Peyer's patch (tissue), 4 donors: ENCODE measurements at regions not wholly inside any gene's neighbourhood (a gene's known extent, or its start where the extent isn't known, plus 50 kb on each side); places are given as distances from the start of the nearest gene placed in this dataset.
"Not testable (repeated sequence)": the region's sequence is repeated elsewhere in the genome, so short reads cannot be mapped to it uniquely, and the experiment has no call there.

ENCODE experiments used
- DNase-seq, 3 donors: peaks; one replicate each; pipeline ENCODE4 v3.0.0-alpha.2; 2017 to 2019
- H3K27ac ChIP-seq, 4 donors: fragments of 200-600 bp; sonication (generic); one replicate each; pipeline ENCODE4 v1.5.1; 2016 to 2019
- H3K27me3 ChIP-seq, 2 donors: fragments of 200-600 bp; sonication (generic); one replicate each; pipeline ENCODE4 v1.5.1; 2019
- H3K36me3 ChIP-seq, 3 donors: fragments of 200-600 bp; sonication (generic); one replicate each; pipeline ENCODE4 v1.5.1; 2016 to 2019
- H3K4me1 ChIP-seq, 4 donors: fragments of 200-600 bp; sonication (generic); one replicate each; pipeline ENCODE4 v1.5.1; 2016 to 2019
- H3K4me3 ChIP-seq, 4 donors: fragments of 200-600 bp; sonication (generic); 1 replicate in 3 of 4; 2 replicates in 1 of 4; pipeline ENCODE4 v1.5.1; 2016 to 2019; ENCODE audit warnings: mild to moderate bottlenecking in 1 of 4
- H3K9me3 ChIP-seq, 4 donors: fragments of 200-600 bp; sonication (generic); one replicate each; pipeline ENCODE4 v1.5.1; 2016 to 2019; ENCODE audit warnings: mild to moderate bottlenecking in 1 of 4
- POLR2A ChIP-seq, 2 donors: fragments of 450-650 bp; IDR thresholded peaks; one replicate each; pipeline ENCODE4 v1.5.1; 2017; ENCODE audit warnings: antibody characterized with exemption in 2 of 2, mild to moderate bottlenecking in 2 of 2, moderate library complexity in 2 of 2
- TF ChIP-seq, protein P1 (sequence below), 6 experiments: fragments of 450-650 bp in 4 of 6; fragments of 200-600 bp in 2 of 6; sonication (generic) in 1 of 6; IDR thresholded peaks; one replicate each; pipeline ENCODE4 v1.5.1; 2017 to 2019; ENCODE audit warnings: antibody characterized with exemption in 6 of 6, mild to moderate bottlenecking in 3 of 6, moderate library complexity in 1 of 6

GRCh38 chr5:98218838-98219237 is 554.6 kb upstream of the RGMB start:
- Histone ChIP-seq H3K4me1 (no peaks in the 10 kb centered on the region), H3K9me3 (no peaks in the 10 kb centered on the region), H3K27ac (no peak overlapping the region), H3K4me3 (no peak overlapping the region), H3K27me3 (no peaks in the 10 kb centered on the region), H3K36me3 (no peaks in the 10 kb centered on the region)
- TF ChIP-seq, protein P1, sequence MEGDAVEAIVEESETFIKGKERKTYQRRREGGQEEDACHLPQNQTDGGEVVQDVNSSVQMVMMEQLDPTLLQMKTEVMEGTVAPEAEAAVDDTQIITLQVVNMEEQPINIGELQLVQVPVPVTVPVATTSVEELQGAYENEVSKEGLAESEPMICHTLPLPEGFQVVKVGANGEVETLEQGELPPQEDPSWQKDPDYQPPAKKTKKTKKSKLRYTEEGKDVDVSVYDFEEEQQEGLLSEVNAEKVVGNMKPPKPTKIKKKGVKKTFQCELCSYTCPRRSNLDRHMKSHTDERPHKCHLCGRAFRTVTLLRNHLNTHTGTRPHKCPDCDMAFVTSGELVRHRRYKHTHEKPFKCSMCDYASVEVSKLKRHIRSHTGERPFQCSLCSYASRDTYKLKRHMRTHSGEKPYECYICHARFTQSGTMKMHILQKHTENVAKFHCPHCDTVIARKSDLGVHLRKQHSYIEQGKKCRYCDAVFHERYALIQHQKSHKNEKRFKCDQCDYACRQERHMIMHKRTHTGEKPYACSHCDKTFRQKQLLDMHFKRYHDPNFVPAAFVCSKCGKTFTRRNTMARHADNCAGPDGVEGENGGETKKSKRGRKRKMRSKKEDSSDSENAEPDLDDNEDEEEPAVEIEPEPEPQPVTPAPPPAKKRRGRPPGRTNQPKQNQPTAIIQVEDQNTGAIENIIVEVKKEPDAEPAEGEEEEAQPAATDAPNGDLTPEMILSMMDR (IDR thresholded peaks at IDR 0.05), result no peak
- no peak for TF ChIP-seq POLR2A (IDR thresholded peaks at IDR 0.05)
- no peak for DNase-seq

DNA sequence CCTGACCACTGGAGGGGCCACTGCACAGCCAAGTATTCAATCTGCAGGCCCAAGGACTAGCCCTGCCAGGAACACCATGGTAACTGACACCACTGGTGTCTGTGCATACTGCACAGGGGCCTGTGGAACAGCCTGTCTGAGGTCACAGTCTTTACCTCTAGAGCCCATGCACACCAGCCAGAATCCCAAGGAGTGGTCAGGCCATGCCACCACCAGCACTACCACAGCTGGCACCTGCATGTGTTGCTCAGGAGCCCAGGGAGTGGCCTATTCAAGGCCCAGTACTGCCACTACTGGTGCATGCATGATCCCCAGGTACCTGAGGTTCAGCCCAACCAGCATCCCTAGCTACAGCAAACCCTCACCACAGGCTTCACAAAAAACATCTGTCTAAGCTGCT is 546.0 kb upstream of the RGMB start:
- no peaks in the 10 kb centered on the region for H3K4me1 ChIP-seq
- H3K27ac ChIP-seq, result no peak overlapping the region
- no peaks in the 10 kb centered on the region for H3K36me3 ChIP-seq
- DNase-seq, result no peak
- H3K4me3 ChIP-seq, result no peak overlapping the region
- TF ChIP-seq, protein P1 (IDR thresholded peaks at IDR 0.05), result no peak
- TF ChIP-seq POLR2A (IDR thresholded peaks at IDR 0.05), result no peak
- peaks cover 0 to 14% (median 0%) of the 10 kb centered on the region in 4 donors for H3K9me3 ChIP-seq
- H3K27me3 ChIP-seq, result no peaks in the 10 kb centered on the region

DNA sequence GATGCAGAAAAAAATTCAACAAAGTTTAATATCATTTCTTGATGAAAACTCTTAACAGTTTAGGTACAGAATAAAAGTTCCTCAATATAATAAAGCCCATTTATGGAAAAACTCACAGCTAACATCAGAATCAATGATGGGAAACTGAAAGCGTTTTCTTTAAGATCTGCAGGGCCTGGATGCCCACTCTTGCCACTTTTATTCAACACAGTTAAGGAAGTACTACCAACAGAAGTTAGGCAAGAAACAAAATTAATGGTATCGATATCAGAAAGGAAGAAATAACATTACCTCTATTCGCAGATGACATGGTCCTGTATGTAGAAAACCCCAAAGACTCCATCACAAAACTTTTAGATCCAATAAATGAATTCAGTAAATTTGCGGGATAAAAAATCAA is 542.4 kb upstream of the RGMB start:
- Histone ChIP-seq H3K27ac (no peak overlapping the region), H3K4me1 (no peaks in the 10 kb centered on the region), H3K27me3 (no peaks in the 10 kb centered on the region), H3K4me3 (no peak overlapping the region), H3K9me3 (peaks cover 0 to 14% (median 0%) of the 10 kb centered on the region in 4 donors), H3K36me3 (no peaks in the 10 kb centered on the region)
- TF ChIP-seq, protein P1 (IDR thresholded peaks at IDR 0.05), result no peak
- TF ChIP-seq POLR2A (IDR thresholded peaks at IDR 0.05), result no peak
- DNase-seq, result no peak

DNA sequence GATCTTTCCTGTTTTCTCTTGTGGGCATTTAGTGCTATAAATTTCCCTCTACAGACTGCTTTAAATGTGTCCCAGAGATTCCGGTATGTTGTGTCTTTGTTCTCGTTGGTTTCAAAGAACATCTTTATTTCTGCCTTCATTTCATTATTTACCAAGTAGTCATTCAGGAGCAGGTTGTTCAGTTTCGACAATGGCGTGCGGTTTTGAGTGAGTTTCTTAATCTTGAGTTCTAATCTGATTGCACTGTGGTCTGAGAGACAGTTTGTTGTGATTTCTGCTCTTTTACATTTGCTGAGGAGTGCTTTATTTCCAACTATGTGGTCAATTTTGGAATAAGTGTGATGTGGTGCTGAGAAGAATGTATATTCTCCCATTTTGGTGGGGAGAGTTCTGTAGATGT is 535.7 kb upstream of the RGMB start:
- not testable (repeated sequence) for H3K36me3 ChIP-seq, H3K4me1 ChIP-seq, H3K27ac ChIP-seq, DNase-seq, H3K9me3 ChIP-seq, H3K4me3 ChIP-seq, H3K27me3 ChIP-seq

DNA sequence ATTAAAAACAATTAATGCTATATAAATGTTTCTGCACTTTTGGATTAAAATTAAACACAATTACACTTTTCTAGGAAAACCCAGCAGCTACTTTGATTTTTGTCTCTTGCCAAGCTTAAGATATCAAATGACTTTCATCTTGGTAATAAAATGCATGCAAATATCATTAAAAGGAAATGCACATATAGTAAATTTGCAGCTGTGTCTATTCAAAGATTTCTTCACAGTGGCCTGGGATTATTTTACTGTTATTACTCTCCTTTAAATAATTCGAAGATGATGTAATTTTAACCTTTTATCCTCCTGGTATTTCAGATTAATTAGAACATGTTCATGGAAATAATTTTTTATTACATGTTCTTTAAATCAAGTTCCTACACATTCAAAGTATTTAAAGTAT is 529.5 kb upstream of the RGMB start:
- no peak overlapping the region for H3K27ac ChIP-seq
- no peak for DNase-seq
- H3K9me3 ChIP-seq, result no peaks in the 10 kb centered on the region
- no peak overlapping the region for H3K4me3 ChIP-seq
- TF ChIP-seq POLR2A (IDR thresholded peaks at IDR 0.05), result no peak
- TF ChIP-seq, protein P1 (IDR thresholded peaks at IDR 0.05), result no peak
- H3K36me3 ChIP-seq, result no peaks in the 10 kb centered on the region
- H3K27me3 ChIP-seq, result no peaks in the 10 kb centered on the region
- no peaks in the 10 kb centered on the region for H3K4me1 ChIP-seq

- no peak overlapping the region for H3K4me3 ChIP-seq
- no peaks in the 10 kb centered on the region for H3K36me3 ChIP-seq
- no peak overlapping the region for H3K27ac ChIP-seq
- no peaks in the 10 kb centered on the region for H3K27me3 ChIP-seq
- H3K9me3 ChIP-seq, result no peaks in the 10 kb centered on the region
- H3K4me1 ChIP-seq, result no peaks in the 10 kb centered on the region
- TF ChIP-seq, protein P1 (IDR thresholded peaks at IDR 0.05), result no peak
- no peak for TF ChIP-seq POLR2A (IDR thresholded peaks at IDR 0.05)
- DNase-seq, result no peak
Measured at GRCh38 chr5:98248949-98249348, 524.5 kb upstream of the RGMB start.
